Frontal cortex (tissue), 3 donors: ENCODE measurements at regions not wholly inside any gene's neighbourhood (a gene's known extent, or its start where the extent isn't known, plus 50 kb on each side); places are given as distances from the start of the nearest gene placed in this dataset.

ENCODE experiments used
- DNase-seq, 2 donors: peaks; one replicate each; pipeline ENCODE4 v3.0.0; 2012; ENCODE audit warnings: low spot score in 2 of 2
- FAIRE-seq: peaks from 2 replicates; lab custom pipeline; 2012; peaks lifted over from hg19 to GRCh38; lab: Jason Lieb, UNC
- donor health status: control.
- donor health status: control.
- donor health status: control.

- DNase-seq: no peak
- no peak for FAIRE-seq
Observed at GRCh38 chr13:106990594-106990993, 422.7 kb upstream of the ARGLU1 start.

- DNase-seq (no peak), FAIRE-seq (no peak)
Observed at GRCh38 chr13:106989876-106990275, 421.9 kb upstream of the ARGLU1 start.

GRCh38 chr13:106987427-106987785 is 419.5 kb upstream of the ARGLU1 start:
- FAIRE-seq (no peak), DNase-seq (no peak)

- DNase-seq (no peak), FAIRE-seq (no peak)
Observed at GRCh38 chr13:106986687-106987426, 418.9 kb upstream of the ARGLU1 start.

GRCh38 chr13:106986033-106986484 is 418.1 kb upstream of the ARGLU1 start:
- FAIRE-seq (no peak), DNase-seq (no peak)

GRCh38 chr13:106985481-106985880 is 417.5 kb upstream of the ARGLU1 start:
- no peak for FAIRE-seq
- DNase-seq: no peak

- DNase-seq (peak in 1 of 2 donors; percentile 14), FAIRE-seq (no peak)
Observed at GRCh38 chr13:106981051-106981450, 413.1 kb upstream of the ARGLU1 start.

- no peak for FAIRE-seq
- DNase-seq: no peak
Observed at GRCh38 chr13:106967391-106967790, 399.5 kb upstream of the ARGLU1 start.

- FAIRE-seq: no peak
Observed at GRCh38 chr13:106963151-106963550, 395.2 kb upstream of the ARGLU1 start.

GRCh38 chr13:106961651-106962050 is 393.7 kb upstream of the ARGLU1 start:
- no peak for FAIRE-seq
- no peak for DNase-seq

More at GRCh38 chr13:106963151-106963550, 395.2 kb upstream of the ARGLU1 start:
- no peak for DNase-seq

GRCh38 chr13:106961216-106961615 is 393.3 kb upstream of the ARGLU1 start:
- DNase-seq (no peak), FAIRE-seq (no peak)

- no peak for FAIRE-seq
- no peak for DNase-seq
Observed at GRCh38 chr13:106958621-106959048, 390.7 kb upstream of the ARGLU1 start.

- DNase-seq (no peak), FAIRE-seq (no peak)
Observed at GRCh38 chr13:106942563-106942962, 374.6 kb upstream of the ARGLU1 start.

GRCh38 chr13:106941779-106942178 is 373.8 kb upstream of the ARGLU1 start:
- DNase-seq: no peak
- FAIRE-seq: no peak

GRCh38 chr13:106927421-106927820 is 359.5 kb upstream of the ARGLU1 start:
- no peak for FAIRE-seq

GRCh38 chr13:106922384-106922783 is 354.4 kb upstream of the ARGLU1 start:
- DNase-seq (no peak), FAIRE-seq (no peak)

More at GRCh38 chr13:106927421-106927820, 359.5 kb upstream of the ARGLU1 start:
- no peak for DNase-seq

GRCh38 chr13:106919638-106920037 is 351.7 kb upstream of the ARGLU1 start:
- FAIRE-seq: no peak
- DNase-seq: no peak

- no peak for FAIRE-seq
- no peak for DNase-seq
Observed at GRCh38 chr13:106919133-106919532, 351.2 kb upstream of the ARGLU1 start.

GRCh38 chr13:106918557-106918860 is 350.6 kb upstream of the ARGLU1 start:
- FAIRE-seq (no peak), DNase-seq (no peak)

GRCh38 chr13:106917673-106918556 is 350.0 kb upstream of the ARGLU1 start:
- DNase-seq: peak; percentile 74 to 78
- no peak for FAIRE-seq

- DNase-seq (peak; percentile 20 to 25), FAIRE-seq (no peak)
Observed at GRCh38 chr13:106917024-106917571, 349.2 kb upstream of the ARGLU1 start.
